ENCODE measurements at regions not wholly inside any gene's neighbourhood (a gene's known extent, or its start where the extent isn't known, plus 50 kb on each side); places are given as distances from the start of the nearest gene placed in this dataset.
"Not testable (repeated sequence)": the region's sequence is repeated elsewhere in the genome, so short reads cannot be mapped to it uniquely, and the experiment has no call there.

- H4K20me1 ChIP-seq (ENCODE audit: insufficient read depth, low read length); H2AFZ ChIP-seq (ENCODE audit: low read length); BruUV-seq (replicated peaks); POLR2A ChIA-PET; H3K27me3 ChIP-seq (ENCODE audit: control insufficient read depth in 1 of 2, insufficient read depth in 2 of 2, low read length in 2 of 2); in situ Hi-C loops (cut with HindIII; ENCODE audit: extremely low pct_ligation_motif_present, low pct_unique_long_range_greater_than_20kb); H3K4me2 ChIP-seq (ENCODE audit: low read depth, low read length); H3K36me3 ChIP-seq (replicated peaks in 1 of 2; ENCODE audit: control insufficient read depth in 1 of 2, insufficient read depth in 2 of 2, low read length in 2 of 2); DNase-seq (ENCODE audit: low spot score); H3K79me2 ChIP-seq (ENCODE audit: insufficient read depth, low read length); ATAC-seq; CTCF ChIA-PET (ENCODE audit: low intra/inter-chr PET ratio, low total read pairs); H3K4me1 ChIP-seq (ENCODE audit: insufficient read depth, low read length); intact Hi-C loops (cut with micrococcal nuclease; ENCODE audit: unreplicated experiment); H3K4me3 ChIP-seq (replicated peaks in 1 of 3; ENCODE audit: insufficient read depth in 1 of 3, low read depth in 2 of 3, low read length in 3 of 3); H3K27ac ChIP-seq (ENCODE audit: extremely low read length, insufficient read depth, low read length); H3K9ac ChIP-seq (ENCODE audit: insufficient read depth, low read depth, low read length); TF ChIP-seq ATF7 (CRISPR knock-in tag; IDR thresholded peaks at IDR 0.05): not testable (repeated sequence)
- WGBS (ENCODE audit: low lambda C conversion rate), result 0% methylated on average over 2 of the region's 2 CpGs
- TF ChIP-seq ATF7 (IDR thresholded peaks at IDR 0.05), result peak; percentile 88
- H3K9me3 ChIP-seq (ENCODE audit: low read length), result peaks cover 48% of the 10 kb centered on the region
- peak; percentile 39 for FAIRE-seq
Observed at GRCh38 chr10:42146165-42146564, 492.2 kb downstream of the ZNF33B start.

- WGBS (ENCODE audit: low lambda C conversion rate), result no CpG with 5 or more reads among the region's 22 CpGs
- BruUV-seq (replicated peaks); in situ Hi-C loops (cut with HindIII; ENCODE audit: extremely low pct_ligation_motif_present, low pct_unique_long_range_greater_than_20kb); FAIRE-seq; H3K27ac ChIP-seq (ENCODE audit: extremely low read length, insufficient read depth, low read length); DNase-seq (ENCODE audit: low spot score); H3K9ac ChIP-seq (ENCODE audit: insufficient read depth, low read depth, low read length); H3K4me3 ChIP-seq (replicated peaks in 1 of 3; ENCODE audit: insufficient read depth in 1 of 3, low read depth in 2 of 3, low read length in 3 of 3); H3K27me3 ChIP-seq (ENCODE audit: control insufficient read depth in 1 of 2, insufficient read depth in 2 of 2, low read length in 2 of 2); ATAC-seq; H3K4me1 ChIP-seq (ENCODE audit: insufficient read depth, low read length); H3K36me3 ChIP-seq (replicated peaks in 1 of 2; ENCODE audit: control insufficient read depth in 1 of 2, insufficient read depth in 2 of 2, low read length in 2 of 2); CTCF ChIA-PET (ENCODE audit: low intra/inter-chr PET ratio, low total read pairs); POLR2A ChIA-PET; H3K79me2 ChIP-seq (ENCODE audit: insufficient read depth, low read length); H4K20me1 ChIP-seq (ENCODE audit: insufficient read depth, low read length); intact Hi-C loops (cut with micrococcal nuclease; ENCODE audit: unreplicated experiment); H3K4me2 ChIP-seq (ENCODE audit: low read depth, low read length); H2AFZ ChIP-seq (ENCODE audit: low read length): not testable (repeated sequence)
- H3K9me3 ChIP-seq (ENCODE audit: low read length), result peaks cover 11% of the 10 kb centered on the region; the same call in 1 of the 2 replicates
Observed at GRCh38 chr10:42138023-42138422, 500.3 kb downstream of the ZNF33B start.

GRCh38 chr10:42113158-42113450, 525.3 kb downstream of the ZNF33B start:
- WGBS (ENCODE audit: low lambda C conversion rate), result 74% methylated on average over 21 of the region's 21 CpGs
- H3K27ac ChIP-seq (ENCODE audit: extremely low read length, insufficient read depth, low read length), result no peak overlapping the region
- H3K9ac ChIP-seq (ENCODE audit: insufficient read depth, low read depth, low read length), result no peak overlapping the region
- BruUV-seq (replicated peaks), result no TSS peak
- FAIRE-seq (no peak), ATAC-seq (no peak), DNase-seq (ENCODE audit: low spot score) (no peak)
- H3K36me3 ChIP-seq (replicated peaks in 1 of 2; ENCODE audit: control insufficient read depth in 1 of 2, insufficient read depth in 2 of 2, low read length in 2 of 2), result no peaks in the 10 kb centered on the region
- no peaks in the 10 kb centered on the region for H3K79me2 ChIP-seq (ENCODE audit: insufficient read depth, low read length)
- H3K27me3 ChIP-seq (ENCODE audit: control insufficient read depth in 1 of 2, insufficient read depth in 2 of 2, low read length in 2 of 2), result no peaks in the 10 kb centered on the region
- no peaks in the 10 kb centered on the region for H3K4me1 ChIP-seq (ENCODE audit: insufficient read depth, low read length)
- peaks cover 26% of the 10 kb centered on the region for H3K9me3 ChIP-seq (ENCODE audit: low read length)
- CTCF ChIA-PET (ENCODE audit: low intra/inter-chr PET ratio, low total read pairs), result no interaction called here
- in situ Hi-C loops (cut with HindIII; ENCODE audit: extremely low pct_ligation_motif_present, low pct_unique_long_range_greater_than_20kb) (no loop called here), intact Hi-C loops (cut with micrococcal nuclease; ENCODE audit: unreplicated experiment) (no loop called here)
- no peak overlapping the region for H2AFZ ChIP-seq (ENCODE audit: low read length)
- H3K4me2 ChIP-seq (ENCODE audit: low read depth, low read length), result no peak overlapping the region
- H3K4me3 ChIP-seq (replicated peaks in 1 of 3; ENCODE audit: insufficient read depth in 1 of 3, low read depth in 2 of 3, low read length in 3 of 3), result no peak overlapping the region
- no peaks in the 10 kb centered on the region for H4K20me1 ChIP-seq (ENCODE audit: insufficient read depth, low read length)
- POLR2A ChIA-PET, result no interaction called here
- no peak for TF ChIP-seq ARHGAP35 (CRISPR knock-in tag; IDR thresholded peaks at IDR 0.05; ENCODE audit: borderline replicate concordance)
- TF ChIP-seq SATB2 (CRISPR knock-in tag; IDR thresholded peaks at IDR 0.05), result no peak
- no peak for TF ChIP-seq FOXA1 (IDR thresholded peaks at IDR 0.05)
- no peak for TF ChIP-seq FOXA1 (CRISPR knock-in tag; IDR thresholded peaks at IDR 0.05)
- no peak for TF ChIP-seq CREBL2 (CRISPR knock-in tag; IDR thresholded peaks at IDR 0.05; ENCODE audit: borderline replicate concordance)
- no peak for TF ChIP-seq ZSCAN25 (CRISPR knock-in tag; IDR thresholded peaks at IDR 0.05)
- no peak for TF ChIP-seq ZNF775 (CRISPR knock-in tag; IDR thresholded peaks at IDR 0.05; ENCODE audit: borderline replicate concordance)
- no peak for TF ChIP-seq GATAD1 (CRISPR knock-in tag; IDR thresholded peaks at IDR 0.05)
- TF ChIP-seq ZNF704 (CRISPR knock-in tag; IDR thresholded peaks at IDR 0.05; ENCODE audit: borderline replicate concordance), result no peak
- TF ChIP-seq TBX3 (IDR thresholded peaks at IDR 0.05; ENCODE audit: borderline replicate concordance), result no peak
- no peak for TF ChIP-seq NFKBIZ (CRISPR knock-in tag; IDR thresholded peaks at IDR 0.05)
- TF ChIP-seq PHB2 (IDR thresholded peaks at IDR 0.05; ENCODE audit: partially characterized antibody), result no peak
- TF ChIP-seq RNF2 (conservative IDR thresholded peaks at IDR 0.05; ENCODE audit: low read depth), result no peak
